Esophagus squamous epithelium (tissue), 5 donors: ENCODE measurements at regions not wholly inside any gene's neighbourhood (a gene's known extent, or its start where the extent isn't known, plus 50 kb on each side); places are given as distances from the start of the nearest gene placed in this dataset.

Experiments used
- DNase-seq: peaks from one replicate; lab custom pipeline; 2025; lab: John Stamatoyannopoulos, UW
- H3K27ac ChIP-seq, 4 donors: fragments of 200-600 bp; sonication (generic); one replicate each; pipeline ENCODE4 v1.5.1; 2016 to 2019; ENCODE audit warnings: mild to moderate bottlenecking in 1 of 4
- H3K27me3 ChIP-seq, 4 donors: fragments of 200-600 bp; sonication (generic); 1 replicate in 3 of 4; 2 replicates in 1 of 4; pipeline versions ENCODE4 v1.5.1 to v1.6.0; 2017 to 2021; ENCODE audit warnings: antibody characterized with exemption in 1 of 4
- H3K36me3 ChIP-seq, 3 donors: fragments of 200-600 bp; sonication (generic); one replicate each; pipeline ENCODE4 v1.5.1; 2016 to 2019
- H3K4me1 ChIP-seq, 3 donors: fragments of 200-600 bp; sonication (generic); one replicate each; pipeline ENCODE4 v1.5.1; 2017 to 2019
- H3K4me3 ChIP-seq, 4 donors: fragments of 200-600 bp; sonication (generic); 1 replicate in 3 of 4; 2 replicates in 1 of 4; pipeline ENCODE4 v1.5.1; 2016 to 2019; ENCODE audit warnings: mild to moderate bottlenecking in 2 of 4, moderate library complexity in 1 of 4
- H3K9me3 ChIP-seq, 3 donors: fragments of 200-600 bp; sonication (generic); one replicate each; pipeline ENCODE4 v1.5.1; 2016 to 2019
- CTCF ChIP-seq, 6 experiments: fragments of 450-650 bp in 4 of 6; fragments of 200-600 bp in 2 of 6; sonication (generic) in 2 of 6; IDR thresholded peaks; one replicate each; pipeline ENCODE4 v1.5.1; 2016 to 2019; ENCODE audit warnings: antibody characterized with exemption in 6 of 6, mild to moderate bottlenecking in 4 of 6, moderate library complexity in 4 of 6
- POLR2A ChIP-seq, 4 donors: fragments of 450-650 bp; IDR thresholded peaks; one replicate each; pipeline ENCODE4 v1.6.1; 2017; ENCODE audit warnings: antibody characterized with exemption in 4 of 4, mild to moderate bottlenecking in 4 of 4, moderate library complexity in 3 of 4
- WGBS, 2 donors: methylation state at CpG; one replicate each; pipeline ENCODE4 v1.1.5; 2018; 5-methylcytosine and 5-hydroxymethylcytosine counted together
- intact Hi-C: fragments of 100-400 bp; cut with DNase I; formaldehyde crosslinking; loops from one replicate; pipeline ENCODE4 v1.15.0; 2022
- donor health status: DM: yes; HTN: yes; CAD: no.

GRCh38 chr2:145289946-145290345 is 770.0 kb upstream of the ZEB2 start:
- no peaks in the 10 kb centered on the region for H3K36me3 ChIP-seq
- H3K9me3 ChIP-seq: no peaks in the 10 kb centered on the region
- intact Hi-C loops: no loop called here
- H3K27me3 ChIP-seq: no peaks in the 10 kb centered on the region
- no peaks in the 10 kb centered on the region for H3K4me1 ChIP-seq
- H3K27ac ChIP-seq: no peak overlapping the region
- TF ChIP-seq POLR2A (IDR thresholded peaks at IDR 0.05) (no peak), CTCF (IDR thresholded peaks at IDR 0.05) (no peak)
- WGBS, 2 donors: 58 to 74% methylated on average over 4 of the region's 4 CpGs
- DNase-seq: no peak
- H3K4me3 ChIP-seq: no peak overlapping the region

- DNase-seq: no peak
- 79 to 88% methylated on average over 3 of the region's 3 CpGs for WGBS, 2 donors
These were observed 769.0 kb upstream of the ZEB2 start for GRCh38 chr2:145288650-145289496.

GRCh38 chr2:145287736-145288135 is 767.8 kb upstream of the ZEB2 start:
- no peaks in the 10 kb centered on the region for H3K36me3 ChIP-seq
- no peaks in the 10 kb centered on the region for H3K27me3 ChIP-seq
- no peak overlapping the region for H3K4me3 ChIP-seq
- no peak for TF ChIP-seq POLR2A (IDR thresholded peaks at IDR 0.05)
- no peak for TF ChIP-seq CTCF (IDR thresholded peaks at IDR 0.05)
- WGBS, 2 donors: 48 to 64% methylated on average over 3 of the region's 3 CpGs
- intact Hi-C loops: no loop called here
- no peak for DNase-seq
- peak overlapping the region in 1 of 4 donors; percentile 13 for H3K27ac ChIP-seq
- no peaks in the 10 kb centered on the region for H3K9me3 ChIP-seq
- no peaks in the 10 kb centered on the region for H3K4me1 ChIP-seq

More at GRCh38 chr2:145288650-145289496, 769.0 kb upstream of the ZEB2 start:
- no peaks in the 10 kb centered on the region for H3K27me3 ChIP-seq
- H3K4me3 ChIP-seq: no peak overlapping the region
- TF ChIP-seq CTCF (IDR thresholded peaks at IDR 0.05): no peak
- no peak for TF ChIP-seq POLR2A (IDR thresholded peaks at IDR 0.05)
- no peaks in the 10 kb centered on the region for H3K9me3 ChIP-seq
- no peaks in the 10 kb centered on the region for H3K36me3 ChIP-seq
- intact Hi-C loops: no loop called here
- H3K4me1 ChIP-seq: no peaks in the 10 kb centered on the region
- no peak overlapping the region for H3K27ac ChIP-seq

DNA sequence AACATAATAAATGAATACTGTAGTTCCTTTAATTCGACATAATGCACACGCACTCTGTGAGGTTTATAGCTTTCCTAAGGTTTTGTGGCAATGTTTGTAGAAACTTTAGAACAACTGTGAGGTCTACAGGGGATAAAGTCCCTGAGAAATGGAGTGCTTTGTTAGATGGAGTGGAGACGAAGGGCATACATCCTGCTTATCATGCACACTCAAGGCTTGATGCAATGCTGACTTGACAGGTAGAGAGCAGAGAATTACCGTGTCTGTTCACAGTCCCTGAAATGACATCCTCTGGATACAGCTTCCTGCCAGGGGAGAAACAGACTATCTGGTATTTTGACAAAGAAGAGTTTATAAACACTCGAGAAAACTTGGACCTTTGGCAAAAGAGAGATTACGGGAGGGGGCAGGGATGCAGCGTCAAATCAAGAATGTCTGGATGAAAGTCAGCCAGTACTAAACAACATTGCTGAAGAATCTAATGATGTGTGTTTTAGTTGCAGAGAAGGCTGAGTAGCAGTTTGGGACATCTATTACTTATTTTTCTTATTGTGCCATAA is 766.9 kb upstream of the ZEB2 start:
- intact Hi-C loops: no loop called here
- no peak for TF ChIP-seq POLR2A (IDR thresholded peaks at IDR 0.05)
- no peak for TF ChIP-seq CTCF (IDR thresholded peaks at IDR 0.05)
- WGBS, 2 donors: 69 to 70% methylated on average over 7 of the region's 7 CpGs
- Histone ChIP-seq H3K27me3 (no peaks in the 10 kb centered on the region), H3K4me3 (peak overlapping the region in 1 of 4 donors; percentile 42), H3K4me1 (no peaks in the 10 kb centered on the region), H3K27ac (peak overlapping the region in 2 of 4 donors; percentile 1 to 13), H3K36me3 (no peaks in the 10 kb centered on the region), H3K9me3 (no peaks in the 10 kb centered on the region)
- DNase-seq: no peak

DNA sequence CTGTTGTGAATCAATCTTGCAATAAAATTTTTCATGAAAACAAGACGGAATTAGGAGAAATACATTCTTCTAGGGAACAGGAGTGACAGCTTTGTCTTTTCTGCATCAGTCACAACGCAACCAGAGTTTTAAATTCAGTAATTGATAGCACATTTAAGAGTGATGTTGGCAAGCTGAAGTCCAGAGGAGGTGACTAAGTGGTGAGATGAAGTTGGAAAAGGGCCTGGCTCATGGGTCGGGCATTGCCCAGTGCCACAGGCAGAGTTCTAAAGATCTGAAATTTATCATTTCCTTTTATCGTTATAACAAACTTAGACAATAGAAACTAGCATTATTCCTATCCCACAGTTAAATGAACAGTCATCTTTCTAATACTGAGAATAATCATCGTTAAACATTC is 764.6 kb upstream of the ZEB2 start:
- H3K36me3 ChIP-seq: no peaks in the 10 kb centered on the region
- H3K4me3 ChIP-seq: no peak overlapping the region
- H3K27me3 ChIP-seq: no peaks in the 10 kb centered on the region
- H3K9me3 ChIP-seq: no peaks in the 10 kb centered on the region
- H3K4me1 ChIP-seq: no peaks in the 10 kb centered on the region
- H3K27ac ChIP-seq: no peak overlapping the region
- 60 to 66% methylated on average over 5 of the region's 5 CpGs for WGBS, 2 donors
- no peak for DNase-seq
- intact Hi-C loops: no loop called here
- TF ChIP-seq CTCF (IDR thresholded peaks at IDR 0.05) (no peak), POLR2A (IDR thresholded peaks at IDR 0.05) (no peak)
